HL-60 (cell line): ENCODE measurements at regions not wholly inside any gene's neighbourhood (a gene's known extent, or its start where the extent isn't known, plus 50 kb on each side); places are given as distances from the start of the nearest gene placed in this dataset.
"Not testable (repeated sequence)": the region's sequence is repeated elsewhere in the genome, so short reads cannot be mapped to it uniquely, and the experiment has no call there.

ENCODE experiments used
- DNase-seq, 2 experiments: peaks; one replicate each; pipeline ENCODE4 v3.0.0-alpha.2; 2010 to 2020; ENCODE audit warnings: low read depth in 1 of 2, low spot score in 1 of 2
- H3K27ac ChIP-seq: fragments of 250-450 bp; sonication (Bioruptor Pico); replicated peaks from 2 replicates; pipeline ENCODE4 v1.5.1; 2020; ENCODE audit warnings: mild to moderate bottlenecking, moderate library complexity
- H3K27me3 ChIP-seq: fragments of 250-450 bp; sonication (Bioruptor Pico); 2 replicates; pipeline ENCODE4 v1.5.1; 2021; ENCODE audit warnings: mild to moderate bottlenecking, moderate library complexity; ENCODE audit not compliant: insufficient read depth, poor library complexity, severe bottlenecking
- H3K4me3 ChIP-seq: replicated peaks from 2 replicates; pipeline ENCODE4 v1.5.1; 2011; ENCODE audit warnings: mild to moderate bottlenecking, control low read depth, low read length; ENCODE audit not compliant: insufficient read depth
- GABPA ChIP-seq: IDR thresholded peaks from 2 replicates; pipeline ENCODE4 v1.6.1; 2012; ENCODE audit warnings: low read depth
- POLR2AphosphoS5 ChIP-seq: IDR thresholded peaks from 2 replicates; pipeline ENCODE4 v1.6.1; 2012; ENCODE audit warnings: low read depth
- SPI1 ChIP-seq: IDR thresholded peaks from 2 replicates; pipeline ENCODE4 v1.6.1; 2012; ENCODE audit warnings: low read depth, mild to moderate bottlenecking, borderline replicate concordance
- TF ChIP-seq, protein P1 (sequence below): IDR thresholded peaks from 2 replicates; pipeline ENCODE4 v1.6.1; 2012; ENCODE audit warnings: low read depth; ENCODE audit not compliant: insufficient replicate concordance
- TF ChIP-seq, protein P2 (sequence below): IDR thresholded peaks from one replicate; pipeline ENCODE4 v1.5.1; 2011; ENCODE audit warnings: low read length, control low read depth, inconsistent platforms; ENCODE audit not compliant: insufficient read depth

- Histone ChIP-seq H3K4me3 (no peak overlapping the region), H3K27ac (no peak overlapping the region), H3K27me3 (no peaks in the 10 kb centered on the region)
- TF ChIP-seq POLR2AphosphoS5 (no peak), SPI1 (no peak), GABPA (no peak)
- TF ChIP-seq, protein P1, sequence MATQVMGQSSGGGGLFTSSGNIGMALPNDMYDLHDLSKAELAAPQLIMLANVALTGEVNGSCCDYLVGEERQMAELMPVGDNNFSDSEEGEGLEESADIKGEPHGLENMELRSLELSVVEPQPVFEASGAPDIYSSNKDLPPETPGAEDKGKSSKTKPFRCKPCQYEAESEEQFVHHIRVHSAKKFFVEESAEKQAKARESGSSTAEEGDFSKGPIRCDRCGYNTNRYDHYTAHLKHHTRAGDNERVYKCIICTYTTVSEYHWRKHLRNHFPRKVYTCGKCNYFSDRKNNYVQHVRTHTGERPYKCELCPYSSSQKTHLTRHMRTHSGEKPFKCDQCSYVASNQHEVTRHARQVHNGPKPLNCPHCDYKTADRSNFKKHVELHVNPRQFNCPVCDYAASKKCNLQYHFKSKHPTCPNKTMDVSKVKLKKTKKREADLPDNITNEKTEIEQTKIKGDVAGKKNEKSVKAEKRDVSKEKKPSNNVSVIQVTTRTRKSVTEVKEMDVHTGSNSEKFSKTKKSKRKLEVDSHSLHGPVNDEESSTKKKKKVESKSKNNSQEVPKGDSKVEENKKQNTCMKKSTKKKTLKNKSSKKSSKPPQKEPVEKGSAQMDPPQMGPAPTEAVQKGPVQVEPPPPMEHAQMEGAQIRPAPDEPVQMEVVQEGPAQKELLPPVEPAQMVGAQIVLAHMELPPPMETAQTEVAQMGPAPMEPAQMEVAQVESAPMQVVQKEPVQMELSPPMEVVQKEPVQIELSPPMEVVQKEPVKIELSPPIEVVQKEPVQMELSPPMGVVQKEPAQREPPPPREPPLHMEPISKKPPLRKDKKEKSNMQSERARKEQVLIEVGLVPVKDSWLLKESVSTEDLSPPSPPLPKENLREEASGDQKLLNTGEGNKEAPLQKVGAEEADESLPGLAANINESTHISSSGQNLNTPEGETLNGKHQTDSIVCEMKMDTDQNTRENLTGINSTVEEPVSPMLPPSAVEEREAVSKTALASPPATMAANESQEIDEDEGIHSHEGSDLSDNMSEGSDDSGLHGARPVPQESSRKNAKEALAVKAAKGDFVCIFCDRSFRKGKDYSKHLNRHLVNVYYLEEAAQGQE, result no peak
- TF ChIP-seq, protein P2, sequence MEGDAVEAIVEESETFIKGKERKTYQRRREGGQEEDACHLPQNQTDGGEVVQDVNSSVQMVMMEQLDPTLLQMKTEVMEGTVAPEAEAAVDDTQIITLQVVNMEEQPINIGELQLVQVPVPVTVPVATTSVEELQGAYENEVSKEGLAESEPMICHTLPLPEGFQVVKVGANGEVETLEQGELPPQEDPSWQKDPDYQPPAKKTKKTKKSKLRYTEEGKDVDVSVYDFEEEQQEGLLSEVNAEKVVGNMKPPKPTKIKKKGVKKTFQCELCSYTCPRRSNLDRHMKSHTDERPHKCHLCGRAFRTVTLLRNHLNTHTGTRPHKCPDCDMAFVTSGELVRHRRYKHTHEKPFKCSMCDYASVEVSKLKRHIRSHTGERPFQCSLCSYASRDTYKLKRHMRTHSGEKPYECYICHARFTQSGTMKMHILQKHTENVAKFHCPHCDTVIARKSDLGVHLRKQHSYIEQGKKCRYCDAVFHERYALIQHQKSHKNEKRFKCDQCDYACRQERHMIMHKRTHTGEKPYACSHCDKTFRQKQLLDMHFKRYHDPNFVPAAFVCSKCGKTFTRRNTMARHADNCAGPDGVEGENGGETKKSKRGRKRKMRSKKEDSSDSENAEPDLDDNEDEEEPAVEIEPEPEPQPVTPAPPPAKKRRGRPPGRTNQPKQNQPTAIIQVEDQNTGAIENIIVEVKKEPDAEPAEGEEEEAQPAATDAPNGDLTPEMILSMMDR, result no peak
- DNase-seq, result no peak
Measured at GRCh38 chr5:168097876-168098653, 193.4 kb upstream of the WWC1 start.

DNA sequence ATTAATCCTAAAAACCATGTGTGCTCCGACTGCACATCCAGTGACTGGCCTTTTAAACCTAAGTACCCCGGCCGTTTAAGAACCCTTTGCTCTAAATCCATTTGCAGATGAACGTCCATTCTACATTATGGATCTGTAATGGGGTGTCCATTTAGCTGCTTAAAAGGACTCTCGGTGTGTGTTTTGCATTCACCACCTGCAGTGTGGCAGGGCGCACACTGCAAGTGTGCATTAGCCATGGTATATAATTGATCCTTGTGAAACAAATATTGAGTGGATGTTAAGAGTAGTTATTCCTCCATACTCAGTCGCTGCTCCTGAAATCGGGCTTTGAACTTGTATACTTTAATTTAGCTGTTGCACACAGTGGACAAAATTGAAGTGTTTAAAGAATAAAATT lies 190.1 kb upstream of the WWC1 start:
- H3K27ac ChIP-seq, result no peak overlapping the region
- no peak overlapping the region for H3K4me3 ChIP-seq
- no peaks in the 10 kb centered on the region for H3K27me3 ChIP-seq
- TF ChIP-seq, protein P1, result no peak
- TF ChIP-seq POLR2AphosphoS5 (no peak), GABPA (no peak), SPI1 (no peak)
- TF ChIP-seq, protein P2, result no peak
- DNase-seq, result no peak

GRCh38 chr5:168103018-168103417 lies 188.4 kb upstream of the WWC1 start:
- not testable (repeated sequence) for H3K4me3 ChIP-seq, H3K27me3 ChIP-seq, DNase-seq, H3K27ac ChIP-seq

DNA sequence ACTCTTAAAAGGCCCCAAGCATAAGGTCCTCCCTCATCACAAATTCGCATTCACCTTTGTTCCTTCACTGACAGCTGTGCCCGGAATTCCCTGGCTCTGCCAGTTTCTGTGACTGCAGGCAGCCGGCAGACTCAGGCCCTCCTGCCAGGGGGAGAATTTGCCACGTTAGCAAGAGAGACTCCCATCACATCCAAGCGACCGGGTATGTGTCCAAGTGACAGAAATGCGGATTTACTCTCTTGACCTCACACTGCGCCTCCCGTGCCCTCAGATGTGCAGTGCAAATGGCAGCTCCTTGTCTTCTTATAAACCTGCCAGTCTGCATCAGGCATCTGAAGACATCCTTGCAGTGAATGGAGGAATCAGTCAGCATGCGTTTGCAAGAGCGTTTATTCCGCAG lies 187.1 kb upstream of the WWC1 start:
- no peak for TF ChIP-seq POLR2AphosphoS5
- TF ChIP-seq, protein P1, result no peak
- TF ChIP-seq GABPA, result no peak
- TF ChIP-seq, protein P2, result no peak
- no peak for TF ChIP-seq SPI1
- no peaks in the 10 kb centered on the region for H3K27me3 ChIP-seq
- DNase-seq, result no peak
- no peak overlapping the region for H3K27ac ChIP-seq
- H3K4me3 ChIP-seq, result no peak overlapping the region
